MM.1S (cell line): ENCODE measurements at regions not wholly inside any gene's neighbourhood (a gene's known extent, or its start where the extent isn't known, plus 50 kb on each side); places are given as distances from the start of the nearest gene placed in this dataset.

Experiments used
- DNase-seq: peaks from one replicate; pipeline ENCODE4 v3.0.0-alpha.2; 2015
- H2AFZ ChIP-seq: fragments of 300-600 bp; sonication (generic); 2 replicates; pipeline ENCODE4 v1.6.0; 2016; ENCODE audit warnings: antibody characterized with exemption, low read length
- H3F3A ChIP-seq: fragments of 300-600 bp; sonication (generic); 2 replicates; pipeline ENCODE4 v1.6.1; 2016; ENCODE audit warnings: mild to moderate bottlenecking, antibody characterized with exemption, low read length, moderate library complexity, mixed read lengths; ENCODE audit not compliant: insufficient read depth
- H3K27ac ChIP-seq: fragments of 300-600 bp; sonication (generic); 2 replicates; pipeline ENCODE4 v1.5.1; 2016; ENCODE audit warnings: mild to moderate bottlenecking, low read length
- H3K27me3 ChIP-seq: fragments of 300-600 bp; sonication (generic); replicated peaks from 2 replicates; pipeline ENCODE4 v1.6.0; 2016; ENCODE audit warnings: low read length; ENCODE audit not compliant: insufficient read depth
- H3K36me3 ChIP-seq: fragments of 300-600 bp; sonication (generic); replicated peaks from 2 replicates; pipeline ENCODE4 v1.6.1; 2016; ENCODE audit warnings: mild to moderate bottlenecking, low read length, mixed read lengths; ENCODE audit not compliant: insufficient read depth
- H3K4me1 ChIP-seq: fragments of 300-600 bp; sonication (generic); 2 replicates; pipeline ENCODE4 v1.6.1; 2016; ENCODE audit warnings: low read length, mixed read lengths
- H3K4me2 ChIP-seq: fragments of 300-600 bp; sonication (generic); 2 replicates; pipeline ENCODE4 v1.6.0; 2016; ENCODE audit warnings: low read depth, low read length
- H3K4me3 ChIP-seq: fragments of 300-600 bp; sonication (generic); 2 replicates; pipeline ENCODE4 v1.5.1; 2016; ENCODE audit warnings: low read length, mixed read lengths
- H3K79me2 ChIP-seq: fragments of 300-600 bp; sonication (generic); 2 replicates; pipeline ENCODE4 v1.6.1; 2016; ENCODE audit warnings: mixed run types, low read length, mixed read lengths
- H3K9ac ChIP-seq: fragments of 300-600 bp; sonication (generic); 2 replicates; pipeline ENCODE4 v1.6.1; 2016; ENCODE audit warnings: low read length, mixed read lengths
- H3K9me2 ChIP-seq: fragments of 300-600 bp; sonication (generic); replicated peaks from 2 replicates; pipeline ENCODE4 v1.6.1; 2016; ENCODE audit warnings: mild to moderate bottlenecking, low read length, mixed read lengths; ENCODE audit not compliant: insufficient read depth
- H3K9me3 ChIP-seq: fragments of 300-600 bp; sonication (generic); replicated peaks from 2 replicates; pipeline ENCODE4 v1.6.1; 2016; ENCODE audit warnings: mild to moderate bottlenecking, low read length, mixed read lengths; ENCODE audit not compliant: insufficient read depth
- H4K20me1 ChIP-seq: fragments of 300-600 bp; sonication (generic); 2 replicates; pipeline ENCODE4 v1.6.1; 2016; ENCODE audit warnings: mild to moderate bottlenecking, low read length, moderate library complexity, mixed read lengths; ENCODE audit not compliant: insufficient read depth
- EZH2 ChIP-seq: fragments of 300-600 bp; sonication (generic); optimal IDR thresholded peaks from 2 replicates; pipeline ENCODE3; 2017; ENCODE audit warnings: low read depth, mild to moderate bottlenecking, antibody characterized with exemption, low read length, mixed read lengths
- EZH2phosphoT487 ChIP-seq: fragments of 300-600 bp; sonication (generic); IDR thresholded peaks from 2 replicates; pipeline ENCODE4 v1.6.1; 2018; ENCODE audit warnings: antibody characterized with exemption, low read length
- TF ChIP-seq, protein P1 (sequence below): fragments of 300-600 bp; sonication (generic); IDR thresholded peaks from 2 replicates; pipeline ENCODE4 v1.5.1; 2016; ENCODE audit warnings: antibody characterized with exemption, low read length, mixed read lengths

DNA sequence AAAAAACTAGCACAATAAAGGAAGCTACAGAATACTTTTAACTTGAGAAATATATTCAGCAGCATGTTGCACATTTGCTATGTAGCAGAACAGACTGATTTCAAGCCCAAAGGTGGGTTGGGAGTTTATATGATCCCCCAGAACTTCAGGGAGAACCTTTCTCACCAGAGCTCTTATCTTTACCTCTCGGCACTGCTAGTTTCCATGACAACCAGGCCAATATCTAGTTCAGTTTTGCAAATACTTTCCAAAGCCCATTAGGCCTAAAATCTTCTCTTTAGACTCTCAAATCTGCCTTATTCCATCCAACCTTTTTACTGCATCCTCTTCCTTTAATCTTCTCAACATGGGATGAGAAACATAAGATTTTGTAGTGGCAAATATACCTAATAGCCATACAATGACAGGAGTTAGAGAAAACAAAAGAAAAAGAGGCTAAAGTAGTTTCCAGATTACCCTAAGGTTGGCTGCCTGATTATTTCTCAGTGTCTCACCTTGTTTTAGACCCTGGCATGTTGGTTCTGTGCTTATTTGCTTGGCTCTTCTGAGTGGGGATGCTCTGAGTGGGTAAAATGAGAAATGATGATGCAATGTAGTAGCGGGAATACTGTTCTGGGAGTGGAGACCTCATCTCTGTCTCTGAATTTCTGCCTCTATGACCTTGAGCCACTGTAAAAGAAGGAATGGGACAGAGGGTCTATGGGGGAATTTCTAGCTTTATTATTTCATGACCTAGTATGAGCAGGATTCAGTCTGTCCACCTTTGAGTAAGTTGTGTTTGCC is 427.6 kb upstream of the STXBP6 start:
- Histone ChIP-seq H4K20me1 (no peaks in the 10 kb centered on the region), H3F3A (no peaks in the 10 kb centered on the region), H3K79me2 (no peaks in the 10 kb centered on the region), H3K4me1 (no peaks in the 10 kb centered on the region), H3K9ac (no peak overlapping the region), H3K9me3 (no peaks in the 10 kb centered on the region), H3K9me2 (no peaks in the 10 kb centered on the region), H3K4me2 (no peak overlapping the region), H3K27me3 (no peaks in the 10 kb centered on the region), H3K36me3 (no peaks in the 10 kb centered on the region), H2AFZ (no peak overlapping the region), H3K27ac (no peak overlapping the region), H3K4me3 (no peak overlapping the region)
- no peak for DNase-seq
- TF ChIP-seq, protein P1, sequence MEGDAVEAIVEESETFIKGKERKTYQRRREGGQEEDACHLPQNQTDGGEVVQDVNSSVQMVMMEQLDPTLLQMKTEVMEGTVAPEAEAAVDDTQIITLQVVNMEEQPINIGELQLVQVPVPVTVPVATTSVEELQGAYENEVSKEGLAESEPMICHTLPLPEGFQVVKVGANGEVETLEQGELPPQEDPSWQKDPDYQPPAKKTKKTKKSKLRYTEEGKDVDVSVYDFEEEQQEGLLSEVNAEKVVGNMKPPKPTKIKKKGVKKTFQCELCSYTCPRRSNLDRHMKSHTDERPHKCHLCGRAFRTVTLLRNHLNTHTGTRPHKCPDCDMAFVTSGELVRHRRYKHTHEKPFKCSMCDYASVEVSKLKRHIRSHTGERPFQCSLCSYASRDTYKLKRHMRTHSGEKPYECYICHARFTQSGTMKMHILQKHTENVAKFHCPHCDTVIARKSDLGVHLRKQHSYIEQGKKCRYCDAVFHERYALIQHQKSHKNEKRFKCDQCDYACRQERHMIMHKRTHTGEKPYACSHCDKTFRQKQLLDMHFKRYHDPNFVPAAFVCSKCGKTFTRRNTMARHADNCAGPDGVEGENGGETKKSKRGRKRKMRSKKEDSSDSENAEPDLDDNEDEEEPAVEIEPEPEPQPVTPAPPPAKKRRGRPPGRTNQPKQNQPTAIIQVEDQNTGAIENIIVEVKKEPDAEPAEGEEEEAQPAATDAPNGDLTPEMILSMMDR = no peak
- TF ChIP-seq EZH2 (no peak), EZH2phosphoT487 (no peak)

DNA sequence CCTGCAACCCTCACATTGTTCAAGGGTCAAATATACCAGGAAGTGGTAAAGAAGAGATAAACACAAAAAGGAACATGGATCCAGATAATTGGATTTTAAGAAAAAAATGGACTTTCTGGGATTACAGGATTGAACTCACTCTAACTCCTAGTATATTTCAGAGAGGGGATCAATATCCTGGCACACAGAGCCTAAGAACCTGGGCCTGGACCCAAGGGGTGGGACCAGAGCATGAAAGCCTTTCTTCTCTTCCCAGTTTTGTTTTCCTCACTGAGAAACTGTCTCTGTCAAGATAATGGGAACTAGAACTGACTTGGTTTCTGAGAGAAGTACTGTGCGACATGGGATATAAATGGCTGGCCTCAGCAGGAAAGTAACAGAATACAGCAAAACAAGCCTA is 422.8 kb upstream of the STXBP6 start:
- Histone ChIP-seq H3K4me1 (no peaks in the 10 kb centered on the region), H3K9ac (no peak overlapping the region), H3K9me2 (no peaks in the 10 kb centered on the region), H3K36me3 (no peaks in the 10 kb centered on the region), H3K9me3 (no peaks in the 10 kb centered on the region), H3K79me2 (no peaks in the 10 kb centered on the region), H3K27ac (no peak overlapping the region), H3K27me3 (no peaks in the 10 kb centered on the region), H3F3A (no peaks in the 10 kb centered on the region), H3K4me3 (no peak overlapping the region), H4K20me1 (no peaks in the 10 kb centered on the region), H3K4me2 (no peak overlapping the region), H2AFZ (no peak overlapping the region)
- TF ChIP-seq EZH2phosphoT487 (no peak), EZH2 (no peak)
- TF ChIP-seq, protein P1 = no peak
- DNase-seq = no peak

DNA sequence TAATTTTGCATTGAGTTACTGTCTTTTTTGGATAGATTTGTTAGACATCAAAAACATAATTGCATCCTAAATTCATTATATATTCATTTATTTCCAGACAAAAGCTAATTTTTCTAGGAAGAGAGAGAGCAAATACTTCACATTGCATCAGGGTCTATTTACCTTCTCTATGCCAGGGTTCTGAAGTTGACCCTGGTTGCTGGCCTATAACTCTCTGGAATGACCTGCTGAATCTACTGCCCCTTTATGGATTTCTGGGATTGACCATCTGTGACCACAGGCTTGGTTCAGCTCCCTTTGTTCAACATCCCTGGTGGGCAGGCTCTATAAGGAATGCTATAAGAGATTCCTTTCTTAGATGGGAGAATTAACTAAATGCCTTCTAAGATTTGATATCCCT is 414.8 kb upstream of the STXBP6 start:
- no peaks in the 10 kb centered on the region for H3K36me3 ChIP-seq
- H3K4me3 ChIP-seq = no peak overlapping the region
- H3K79me2 ChIP-seq = no peaks in the 10 kb centered on the region
- H3K9ac ChIP-seq = no peak overlapping the region
- no peaks in the 10 kb centered on the region for H3K27me3 ChIP-seq
- no peaks in the 10 kb centered on the region for H3K9me2 ChIP-seq
- no peaks in the 10 kb centered on the region for H3F3A ChIP-seq
- H2AFZ ChIP-seq = no peak overlapping the region
- H3K4me1 ChIP-seq = no peaks in the 10 kb centered on the region
- no peaks in the 10 kb centered on the region for H4K20me1 ChIP-seq
- DNase-seq = no peak
- TF ChIP-seq, protein P1 = no peak
- TF ChIP-seq EZH2 = no peak
- TF ChIP-seq EZH2phosphoT487 = no peak
- no peaks in the 10 kb centered on the region for H3K9me3 ChIP-seq
- H3K4me2 ChIP-seq = no peak overlapping the region
- no peak overlapping the region for H3K27ac ChIP-seq
